HG02798 (cell line): ENCODE measurements at regions not wholly inside any gene's neighbourhood (a gene's known extent, or its start where the extent isn't known, plus 50 kb on each side); places are given as distances from the start of the nearest gene placed in this dataset.
"Not testable (repeated sequence)": the region's sequence is repeated elsewhere in the genome, so short reads cannot be mapped to it uniquely, and the experiment has no call there.

Source experiments
- ATAC-seq: cut with Tn5 transposase; IDR thresholded peaks from one replicate; pipeline ENCODE4 v1.9.1; 2021; ENCODE audit warnings: mild to moderate bottlenecking; ENCODE audit not compliant: unreplicated experiment, poor library complexity

GRCh38 chr15:54850101-54850500 is 346.6 kb downstream of the RSL24D1 start:
- no peak for ATAC-seq

DNA sequence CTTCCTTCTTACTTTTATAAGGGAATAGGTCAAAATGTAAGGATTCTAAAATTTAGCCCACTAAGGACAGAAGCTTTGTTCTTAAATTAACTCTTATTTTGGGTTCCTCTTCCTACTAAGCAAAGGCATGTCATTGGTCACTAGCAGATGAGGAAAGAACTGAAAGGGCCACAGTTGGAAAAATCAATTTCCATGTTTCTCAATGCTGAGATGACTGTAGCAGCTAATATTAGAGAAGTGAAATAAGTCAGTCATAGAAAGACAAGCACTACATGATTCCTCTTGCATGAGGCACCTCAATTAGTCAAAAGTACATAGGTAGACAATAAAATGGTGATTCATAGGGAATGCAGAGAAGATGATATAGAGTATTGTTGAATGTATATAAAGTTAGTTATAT is 353.7 kb downstream of the RSL24D1 start:
- ATAC-seq, result no peak

DNA sequence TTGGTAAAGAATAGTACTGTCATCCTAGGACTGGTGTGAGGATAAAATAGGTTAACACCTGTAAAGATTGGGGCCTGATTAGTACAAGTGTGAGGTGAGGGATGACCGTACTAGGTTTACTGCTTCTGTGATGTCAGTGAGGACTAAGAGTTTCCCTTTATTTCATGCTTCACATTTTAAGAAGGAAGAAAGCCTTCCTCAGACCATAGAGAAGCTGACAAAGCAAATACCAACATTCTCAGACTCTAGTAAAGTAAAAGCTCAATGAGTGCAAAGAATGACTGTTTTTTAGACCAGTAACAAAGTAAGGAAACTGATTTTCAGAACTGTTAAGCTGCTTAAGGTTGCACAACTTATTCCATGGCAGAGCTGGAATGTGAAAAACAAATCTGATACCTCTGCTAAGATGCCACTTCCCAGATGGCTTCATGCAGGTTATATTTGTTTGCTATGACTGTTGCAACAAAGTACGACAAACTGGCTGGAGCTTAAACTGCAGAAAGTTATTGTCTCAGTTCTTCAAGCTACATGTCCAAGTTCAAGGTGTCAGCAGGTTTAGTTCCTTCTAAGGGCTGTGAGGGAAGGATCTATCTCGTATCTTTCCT is 354.9 kb downstream of the RSL24D1 start:
- ATAC-seq, result no peak

DNA sequence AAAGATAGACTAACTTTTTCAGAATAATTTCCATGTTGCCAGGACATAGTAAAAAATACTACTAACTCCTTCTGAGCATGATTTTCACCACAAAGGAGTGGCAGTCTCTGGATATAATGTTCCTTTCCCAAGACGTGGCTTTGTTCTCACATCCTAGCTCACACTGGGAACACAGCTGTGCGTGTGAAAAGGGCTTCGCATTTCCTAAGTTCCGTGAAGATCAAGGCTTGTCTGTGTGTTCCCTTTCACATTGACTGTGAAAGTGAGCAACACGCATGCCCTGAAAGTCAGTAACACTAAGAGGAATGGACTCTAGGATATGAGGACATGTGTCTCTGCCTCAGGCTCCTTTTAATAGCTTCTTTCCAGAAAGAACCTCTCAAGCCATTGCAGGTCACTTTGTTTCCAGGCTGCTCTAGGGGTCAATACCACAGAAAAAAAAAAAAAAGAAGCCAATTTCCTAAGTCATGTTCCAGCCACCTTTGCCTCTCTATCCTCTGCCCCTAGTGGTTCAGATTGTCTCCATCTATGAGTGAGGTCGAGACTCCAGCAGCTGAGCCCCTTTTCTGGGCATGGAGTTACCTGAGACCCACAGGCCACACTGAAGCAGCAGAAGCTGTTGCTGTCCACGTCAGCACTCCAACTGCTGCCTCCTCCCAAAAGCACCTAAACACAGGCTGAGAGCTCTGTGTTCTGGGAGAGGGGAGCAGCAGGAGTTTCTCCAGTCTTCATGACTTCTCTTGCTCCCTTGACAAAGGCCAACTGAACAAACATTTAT is 355.9 kb downstream of the RSL24D1 start:
- no peak for ATAC-seq

DNA sequence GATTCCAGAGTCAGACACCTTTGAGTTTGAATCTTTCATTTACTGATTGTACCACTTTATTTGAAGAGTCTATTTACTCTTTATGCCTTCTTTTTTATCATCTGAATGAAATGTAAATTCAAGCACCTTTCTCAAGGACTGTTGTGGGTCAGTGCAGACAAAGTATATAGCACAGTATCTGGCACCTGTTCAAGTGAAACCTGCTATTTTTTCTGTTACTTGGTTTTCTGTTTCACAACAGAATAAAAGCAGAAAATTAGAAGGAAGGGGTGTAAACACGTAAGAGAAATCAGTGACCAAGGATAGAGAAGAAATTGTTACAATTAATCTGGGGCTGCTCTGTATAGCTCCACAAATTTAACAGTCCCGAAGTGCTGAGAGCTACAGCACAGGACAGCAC is 357.4 kb downstream of the RSL24D1 start:
- ATAC-seq, result peak; percentile 32

DNA sequence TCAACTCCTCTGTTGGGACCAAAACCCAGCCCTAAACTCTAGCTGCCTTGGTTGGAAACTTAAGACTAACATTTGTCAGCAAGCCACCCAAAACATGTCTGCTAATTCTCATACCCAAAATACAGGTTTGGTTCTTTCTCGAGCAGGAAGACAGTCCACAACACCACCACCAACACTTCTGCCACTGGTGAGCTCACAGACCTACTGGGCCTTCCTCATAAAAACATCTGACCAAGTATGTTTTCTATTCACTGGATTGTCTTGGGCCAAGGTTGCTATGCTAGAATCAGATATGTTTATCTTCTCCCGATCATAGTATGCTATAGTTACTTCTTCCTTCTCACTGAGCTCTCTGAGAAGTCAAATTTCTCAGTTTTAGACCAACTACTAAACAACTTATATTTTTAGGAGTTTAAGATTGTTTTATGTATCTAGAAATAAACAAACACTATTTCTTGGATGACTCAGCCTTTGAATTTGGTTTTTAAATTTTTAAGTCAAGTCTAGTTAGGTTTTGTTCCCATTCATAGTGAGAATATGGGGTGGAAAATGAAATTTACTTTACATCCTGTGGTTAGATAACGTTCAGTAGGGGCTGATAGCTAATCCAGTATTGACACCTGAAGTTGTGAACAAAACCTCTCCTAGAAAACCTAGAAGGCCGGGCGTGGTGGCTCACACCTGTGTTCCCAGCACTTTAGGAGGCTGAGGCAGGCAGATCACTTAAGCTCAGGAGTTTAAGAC is 360.5 kb downstream of the RSL24D1 start:
- peak; percentile 45 for ATAC-seq

DNA sequence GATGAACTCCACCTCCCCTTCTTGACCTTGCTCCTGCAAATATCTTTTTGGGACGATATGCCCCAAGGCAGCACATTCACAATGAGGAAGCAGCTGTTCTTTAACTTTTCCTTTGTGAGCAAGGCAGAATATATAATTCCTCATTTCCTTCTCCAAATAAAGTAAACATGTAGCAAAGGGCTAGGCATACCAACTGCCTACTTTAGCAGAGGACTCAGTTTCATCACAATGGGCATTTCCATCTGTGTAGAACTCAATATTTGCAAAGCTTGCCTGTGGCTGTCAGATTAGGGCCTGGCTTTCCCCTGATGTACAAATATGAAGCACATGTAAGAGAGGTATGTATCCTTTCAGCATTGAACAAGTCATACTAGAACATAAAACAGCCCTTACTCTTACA is 366.9 kb downstream of the RSL24D1 start:
- no peak for ATAC-seq

- ATAC-seq, result no peak
Measured at GRCh38 chr15:54820811-54821210, 375.9 kb downstream of the RSL24D1 start.

GRCh38 chr15:54820098-54820497 is 376.6 kb downstream of the RSL24D1 start:
- no peak for ATAC-seq

DNA sequence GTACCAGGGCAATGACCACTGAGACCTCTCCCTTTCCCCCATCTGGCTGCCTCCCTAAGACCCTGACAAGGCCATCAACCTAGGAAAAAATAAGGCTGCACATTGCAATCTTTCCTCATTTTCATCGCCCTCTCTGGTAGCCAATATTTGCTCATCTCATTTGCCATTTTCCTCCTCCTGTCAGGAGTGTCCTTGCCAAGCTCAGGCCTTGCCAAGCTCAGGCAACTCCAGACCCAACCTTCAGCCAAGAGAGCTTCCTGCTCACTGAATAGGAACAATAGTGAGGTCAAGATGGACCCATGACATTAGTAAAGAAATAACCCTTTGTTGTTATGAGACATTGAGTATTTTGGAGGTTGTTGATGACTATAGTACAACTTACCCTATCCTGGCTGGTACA is 380.3 kb downstream of the RSL24D1 start:
- no peak for ATAC-seq

GRCh38 chr15:54815556-54815955 is 381.2 kb downstream of the RSL24D1 start:
- ATAC-seq, result no peak

DNA sequence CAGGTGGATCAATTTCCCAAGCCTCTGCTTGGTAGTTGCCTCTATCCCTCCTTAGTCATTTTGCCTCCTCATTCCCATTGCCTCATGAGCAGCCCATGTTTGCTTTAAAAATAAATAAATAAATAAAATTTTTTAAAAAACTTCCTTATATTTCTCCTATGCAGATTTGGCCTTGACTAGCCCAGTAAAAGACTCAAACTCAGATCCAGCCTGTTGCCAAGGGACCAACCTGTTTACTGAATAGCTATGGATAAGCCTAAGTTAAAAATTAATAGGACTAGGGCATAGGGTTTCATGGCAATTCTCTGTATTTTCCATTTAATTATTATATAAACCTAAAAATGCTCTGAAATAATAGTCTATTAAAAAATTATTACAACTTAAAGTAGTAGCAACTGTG is 384.4 kb downstream of the RSL24D1 start:
- ATAC-seq, result no peak

- no peak for ATAC-seq
Measured at GRCh38 chr15:54810496-54810895, 386.2 kb downstream of the RSL24D1 start.

DNA sequence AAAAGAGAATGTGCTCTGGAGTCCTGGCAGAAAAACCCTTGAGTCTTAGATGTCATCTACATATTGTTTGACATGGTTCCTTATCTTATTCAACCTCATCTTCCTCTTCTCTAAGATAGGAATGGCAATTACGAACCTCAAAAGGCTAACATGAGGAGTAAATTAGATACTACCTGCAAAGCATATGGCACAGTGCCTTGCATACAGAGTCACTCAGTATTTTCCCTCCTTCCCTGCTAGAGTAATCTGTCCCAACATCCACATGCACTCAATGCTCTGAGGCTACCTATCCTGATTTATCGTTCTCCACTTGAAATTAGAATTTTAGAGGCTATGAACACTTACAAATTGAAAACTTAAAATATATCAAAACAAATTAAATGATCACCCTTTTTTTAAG is 386.7 kb downstream of the RSL24D1 start:
- ATAC-seq, result no peak

DNA sequence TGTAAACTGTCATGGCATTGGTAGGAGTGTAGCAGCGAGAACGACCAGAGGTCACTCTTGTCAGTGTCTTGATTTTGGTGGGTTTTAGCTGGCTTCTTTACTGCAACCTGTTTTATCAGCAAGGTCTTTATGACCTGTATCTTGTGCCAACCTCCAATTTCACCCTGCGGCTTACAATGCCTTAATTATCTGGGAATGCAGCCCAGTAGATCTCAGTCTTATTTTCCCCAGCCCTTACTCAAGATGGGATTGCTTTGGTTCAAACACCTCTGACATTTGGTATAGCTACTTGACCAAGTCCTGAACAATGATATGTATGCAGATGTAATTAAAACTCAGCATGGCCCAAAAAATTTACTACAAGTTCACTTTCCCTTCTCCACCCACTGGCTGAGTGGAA is 388.4 kb downstream of the RSL24D1 start:
- ATAC-seq, result no peak

GRCh38 chr15:54803987-54804386 is 392.8 kb downstream of the RSL24D1 start:
- no peak for ATAC-seq

DNA sequence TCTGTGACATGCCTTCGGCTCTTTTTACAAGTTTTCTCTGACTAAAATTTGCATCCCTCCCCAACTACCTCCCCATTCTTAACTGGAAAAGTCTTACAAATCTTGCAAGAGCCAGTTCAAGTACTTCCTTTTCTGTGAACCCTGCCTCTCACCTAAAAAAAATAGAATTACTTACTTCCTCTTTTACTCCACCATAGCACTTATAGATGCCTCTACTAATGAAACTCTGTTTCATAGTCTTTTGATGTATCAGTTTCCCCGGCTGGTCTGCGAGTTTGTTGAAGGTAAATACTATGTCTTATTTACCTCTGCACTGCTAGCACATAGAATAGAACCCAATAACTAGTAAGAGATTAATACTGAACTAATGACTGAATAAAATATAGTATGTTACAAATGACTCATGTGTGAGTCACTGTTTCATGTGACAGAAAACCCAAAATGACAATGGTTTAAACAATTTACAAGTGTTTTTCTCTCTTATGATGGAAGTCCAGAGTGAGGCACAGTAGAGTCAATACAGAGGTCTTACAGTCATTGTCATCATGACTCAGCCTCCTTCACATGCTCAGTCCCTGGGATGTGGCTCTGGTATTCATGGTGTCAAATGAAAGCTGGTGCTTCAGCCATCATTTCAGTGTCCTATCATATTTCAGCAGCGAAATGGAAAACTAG is 393.5 kb downstream of the RSL24D1 start:
- peak; percentile 84 for ATAC-seq

GRCh38 chr15:54792526-54792925 is 404.2 kb downstream of the RSL24D1 start:
- no peak for ATAC-seq

- no peak for ATAC-seq
Measured at GRCh38 chr15:54790693-54791092, 406.0 kb downstream of the RSL24D1 start.

DNA sequence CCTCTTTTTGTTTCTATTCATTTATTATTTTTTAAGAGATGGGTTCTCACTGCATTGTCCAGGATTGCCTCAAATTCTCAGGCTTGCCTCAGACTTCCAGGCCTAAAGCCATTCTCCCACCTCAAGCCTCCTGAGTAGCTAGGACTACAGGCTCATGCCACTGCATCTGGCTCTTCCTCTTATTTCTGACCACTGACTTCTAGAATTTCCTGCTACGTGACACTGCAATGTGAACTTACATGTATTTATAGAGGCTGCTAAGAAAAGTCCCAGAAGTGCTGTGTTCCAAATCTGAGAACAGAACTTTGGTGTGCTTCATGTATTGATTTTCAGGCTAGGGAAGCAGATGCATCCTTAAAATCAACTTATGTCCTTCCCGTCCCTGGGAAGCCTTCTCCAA is 407.4 kb downstream of the RSL24D1 start:
- no peak for ATAC-seq

DNA sequence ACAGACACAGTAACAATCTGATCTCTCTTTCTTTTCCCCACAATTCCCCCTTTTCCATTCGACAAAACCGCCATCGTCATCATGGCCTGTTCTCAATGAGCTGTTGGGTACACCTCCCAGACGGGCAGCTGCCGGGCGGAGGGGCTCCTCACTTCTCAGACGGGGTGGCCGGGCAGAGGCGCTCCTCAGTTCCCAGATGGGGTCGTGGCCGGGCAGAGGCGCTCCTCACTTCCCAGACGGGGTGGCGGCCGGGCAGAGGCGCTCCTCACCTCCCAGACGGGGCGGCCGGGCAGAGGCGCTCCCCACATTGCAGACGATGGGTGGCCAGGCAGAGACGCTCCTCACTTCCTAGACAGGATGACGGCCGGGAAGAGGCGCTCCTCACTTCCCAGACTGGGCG is 415.5 kb downstream of the RSL24D1 start:
- ATAC-seq, result not testable (repeated sequence)
